OCI-LY7 (cell line): ENCODE measurements at regions not wholly inside any gene's neighbourhood (a gene's known extent, or its start where the extent isn't known, plus 50 kb on each side); places are given as distances from the start of the nearest gene placed in this dataset.

ENCODE experiments used
- BruUV-seq: library from RNA; stranded (reverse); fragments of 400-500 nt; replicated peaks from 2 replicates; lab custom pipeline; 2021; lab: Mats Ljungman, UMichigan
- CTCF ChIA-PET: fragments of 300-600 bp; sonication (Branson Sonifier 250); formaldehyde crosslinking; loops from one replicate; lab custom pipeline; 2022; ENCODE audit warnings: antibody characterized with exemption; ENCODE audit not compliant: unreplicated experiment; lab: Charles Lee
- POLR2A ChIA-PET: fragments of 300-600 bp; sonication (Branson Sonifier 250); formaldehyde crosslinking; loops from one replicate; lab custom pipeline; 2022; ENCODE audit warnings: antibody characterized with exemption; lab: Charles Lee
- DNase-seq: peaks from one replicate; pipeline ENCODE4 v3.0.0-alpha.2; 2015; ENCODE audit warnings: low spot score
- H2AFZ ChIP-seq: fragments of 200-600 bp; sonication (generic), shearing (Covaris generic); 2 replicates; pipeline ENCODE4 v1.6.1; 2014; ENCODE audit warnings: mild to moderate bottlenecking, antibody characterized with exemption, low read length, moderate library complexity
- H3K27ac ChIP-seq: fragments of 200-600 bp; sonication (generic); 2 replicates; pipeline ENCODE4 v1.5.1; 2014; ENCODE audit warnings: mixed run types, low read depth, mild to moderate bottlenecking, moderate library complexity, low read length, inconsistent platforms; ENCODE audit not compliant: poor library complexity, severe bottlenecking
- H3K36me3 ChIP-seq: fragments of 200-600 bp; sonication (generic); 2 replicates; pipeline ENCODE4 v1.6.1; 2014; ENCODE audit warnings: mild to moderate bottlenecking, antibody characterized with exemption, low read length, moderate library complexity, mixed read lengths; ENCODE audit not compliant: insufficient read depth
- H3K4me1 ChIP-seq: fragments of 200-600 bp; sonication (generic); 2 replicates; pipeline ENCODE4 v1.5.1; 2014; ENCODE audit warnings: mild to moderate bottlenecking, low read length; ENCODE audit not compliant: insufficient read depth, poor library complexity, severe bottlenecking
- H3K4me2 ChIP-seq: fragments of 200-600 bp; sonication (generic); 2 replicates; pipeline ENCODE4 v1.6.1; 2014; ENCODE audit warnings: mild to moderate bottlenecking, low read length
- H3K4me3 ChIP-seq: fragments of 200-600 bp; sonication (generic); 2 replicates; pipeline ENCODE4 v1.5.1; 2014; ENCODE audit warnings: mild to moderate bottlenecking, low read depth, low read length; ENCODE audit not compliant: poor library complexity, severe bottlenecking
- H3K79me2 ChIP-seq: fragments of 200-600 bp; sonication (generic); 2 replicates; pipeline ENCODE4 v1.6.1; 2016; ENCODE audit warnings: low read depth, mild to moderate bottlenecking, low read length, moderate library complexity, mixed read lengths; ENCODE audit not compliant: insufficient read depth
- H3K9me2 ChIP-seq: fragments of 200-600 bp; sonication (generic); 2 replicates; pipeline ENCODE4 v1.6.1; 2016; ENCODE audit warnings: mild to moderate bottlenecking, low read length, mixed read lengths; ENCODE audit not compliant: insufficient read depth
- H3K9me3 ChIP-seq: fragments of 200-600 bp; sonication (generic); 2 replicates; pipeline ENCODE4 v1.6.1; 2014; ENCODE audit warnings: mild to moderate bottlenecking, mixed run types, low read length, mixed read lengths
- H4K20me1 ChIP-seq: fragments of 200-600 bp; sonication (generic); 2 replicates; pipeline ENCODE4 v1.6.1; 2014; ENCODE audit warnings: mild to moderate bottlenecking, antibody characterized with exemption, low read length, moderate library complexity, mixed read lengths; ENCODE audit not compliant: insufficient read depth
- EZH2phosphoT487 ChIP-seq: fragments of 200-600 bp; sonication (generic); IDR thresholded peaks from 2 replicates; pipeline ENCODE4 v1.6.1; 2018; ENCODE audit warnings: low read depth, borderline replicate concordance, mild to moderate bottlenecking, mixed run types, antibody characterized with exemption, low read length, moderate library complexity, mixed read lengths
- intact Hi-C: fragments of 100-400 bp; cut with micrococcal nuclease; formaldehyde crosslinking; loops from one replicate; pipeline ENCODE4 v1.10.0; 2022; ENCODE audit not compliant: unreplicated experiment
- TF ChIP-seq, protein P1 (sequence below): fragments of 200-600 bp; sonication (generic); conservative IDR thresholded peaks from 2 replicates; pipeline ENCODE4 v1.5.1; 2014; ENCODE audit warnings: mild to moderate bottlenecking, antibody characterized with exemption, low read length, moderate library complexity, mixed read lengths

DNA sequence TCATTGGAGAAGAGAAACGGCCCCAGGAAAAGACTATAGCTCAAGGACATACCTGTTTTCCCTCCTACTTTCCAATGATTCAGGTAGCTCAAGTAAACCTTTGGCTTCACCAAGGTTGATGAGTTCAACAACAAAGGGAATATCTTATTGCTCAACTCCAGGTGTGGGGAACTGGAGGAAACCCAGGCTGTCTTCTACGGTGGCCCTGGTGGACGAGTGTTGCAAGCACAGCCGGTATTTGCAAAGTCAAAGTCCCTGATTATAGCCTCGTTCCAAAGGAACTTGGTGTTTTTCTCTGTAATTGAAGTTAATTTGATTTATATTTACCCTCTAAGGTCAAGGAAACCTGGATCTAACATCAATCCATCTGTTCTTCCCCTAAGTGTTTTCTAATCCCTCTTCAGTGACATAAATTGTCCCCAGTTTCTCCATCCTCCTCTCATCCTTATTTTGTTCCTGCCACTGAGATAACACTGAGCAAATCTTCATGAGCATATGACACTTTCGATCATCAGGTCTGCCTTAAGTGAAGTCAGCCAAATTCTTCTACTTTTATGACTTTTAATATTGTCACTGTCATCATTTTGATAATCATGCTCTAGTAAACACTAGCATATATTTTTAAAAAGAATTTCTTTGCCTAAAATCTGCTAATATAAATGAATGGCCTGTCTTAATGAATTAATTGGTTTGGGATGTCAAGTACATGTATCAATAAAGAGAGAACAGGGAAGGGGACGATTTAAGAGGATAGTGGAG lies 174.6 kb upstream of the TBX3 start:
- H3K9me3 ChIP-seq, result no peaks in the 10 kb centered on the region
- no peaks in the 10 kb centered on the region for H3K9me2 ChIP-seq
- intact Hi-C loops, result no loop called here
- H3K4me3 ChIP-seq, result no peak overlapping the region
- BruUV-seq, result no TSS peak
- ChIA-PET CTCF (no interaction called here), POLR2A (no interaction called here)
- H4K20me1 ChIP-seq, result no peaks in the 10 kb centered on the region
- H3K4me1 ChIP-seq, result no peaks in the 10 kb centered on the region
- no peak for TF ChIP-seq EZH2phosphoT487
- TF ChIP-seq, protein P1, sequence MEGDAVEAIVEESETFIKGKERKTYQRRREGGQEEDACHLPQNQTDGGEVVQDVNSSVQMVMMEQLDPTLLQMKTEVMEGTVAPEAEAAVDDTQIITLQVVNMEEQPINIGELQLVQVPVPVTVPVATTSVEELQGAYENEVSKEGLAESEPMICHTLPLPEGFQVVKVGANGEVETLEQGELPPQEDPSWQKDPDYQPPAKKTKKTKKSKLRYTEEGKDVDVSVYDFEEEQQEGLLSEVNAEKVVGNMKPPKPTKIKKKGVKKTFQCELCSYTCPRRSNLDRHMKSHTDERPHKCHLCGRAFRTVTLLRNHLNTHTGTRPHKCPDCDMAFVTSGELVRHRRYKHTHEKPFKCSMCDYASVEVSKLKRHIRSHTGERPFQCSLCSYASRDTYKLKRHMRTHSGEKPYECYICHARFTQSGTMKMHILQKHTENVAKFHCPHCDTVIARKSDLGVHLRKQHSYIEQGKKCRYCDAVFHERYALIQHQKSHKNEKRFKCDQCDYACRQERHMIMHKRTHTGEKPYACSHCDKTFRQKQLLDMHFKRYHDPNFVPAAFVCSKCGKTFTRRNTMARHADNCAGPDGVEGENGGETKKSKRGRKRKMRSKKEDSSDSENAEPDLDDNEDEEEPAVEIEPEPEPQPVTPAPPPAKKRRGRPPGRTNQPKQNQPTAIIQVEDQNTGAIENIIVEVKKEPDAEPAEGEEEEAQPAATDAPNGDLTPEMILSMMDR, result no peak
- no peak overlapping the region for H2AFZ ChIP-seq
- no peak for DNase-seq
- H3K27ac ChIP-seq, result no peak overlapping the region
- H3K36me3 ChIP-seq, result no peaks in the 10 kb centered on the region
- no peak overlapping the region for H3K4me2 ChIP-seq
- no peaks in the 10 kb centered on the region for H3K79me2 ChIP-seq

GRCh38 chr12:114855678-114856077 lies 171.7 kb upstream of the TBX3 start:
- Histone ChIP-seq H3K79me2 (no peaks in the 10 kb centered on the region), H3K9me3 (no peaks in the 10 kb centered on the region), H3K4me2 (no peak overlapping the region), H3K9me2 (no peaks in the 10 kb centered on the region), H4K20me1 (no peaks in the 10 kb centered on the region), H3K4me1 (no peaks in the 10 kb centered on the region), H2AFZ (no peak overlapping the region), H3K4me3 (no peak overlapping the region), H3K27ac (no peak overlapping the region), H3K36me3 (no peaks in the 10 kb centered on the region)
- no peak for TF ChIP-seq EZH2phosphoT487
- TF ChIP-seq, protein P1, result no peak
- ChIA-PET POLR2A (no interaction called here), CTCF (no interaction called here)
- no peak for DNase-seq
- intact Hi-C loops, result no loop called here
- no TSS peak for BruUV-seq

DNA sequence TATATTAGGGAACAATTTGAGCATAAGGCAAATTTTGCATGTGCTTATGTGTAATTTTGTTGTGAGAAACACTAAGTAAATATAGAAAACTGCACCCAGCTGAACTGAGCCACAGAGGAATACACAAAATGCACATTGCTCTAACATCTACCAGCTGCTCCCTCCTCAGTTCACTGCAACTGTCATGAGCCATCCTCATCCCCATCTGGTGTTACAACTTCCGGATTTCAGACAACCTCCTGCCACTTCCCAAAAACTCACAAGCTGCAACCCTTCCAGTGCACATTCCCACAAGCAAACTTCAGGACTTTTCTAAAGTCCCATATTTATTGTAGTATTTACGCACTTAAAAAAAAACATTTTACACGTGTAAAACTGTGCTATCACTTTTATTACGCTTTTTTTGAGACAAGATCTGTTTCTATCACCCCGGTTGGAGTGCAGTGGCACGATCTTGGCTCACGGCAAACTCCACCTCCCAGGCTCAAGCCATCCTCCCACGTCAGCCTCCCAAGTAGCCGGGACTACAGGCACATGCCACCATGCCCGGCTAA lies 169.1 kb upstream of the TBX3 start:
- Histone ChIP-seq H3K4me1 (no peaks in the 10 kb centered on the region), H3K27ac (no peak overlapping the region), H3K79me2 (no peaks in the 10 kb centered on the region), H3K4me2 (no peak overlapping the region), H3K9me3 (no peaks in the 10 kb centered on the region), H3K9me2 (no peaks in the 10 kb centered on the region), H3K36me3 (no peaks in the 10 kb centered on the region), H2AFZ (no peak overlapping the region), H3K4me3 (no peak overlapping the region), H4K20me1 (no peaks in the 10 kb centered on the region)
- no peak for DNase-seq
- ChIA-PET POLR2A (no interaction called here), CTCF (no interaction called here)
- BruUV-seq, result no TSS peak
- intact Hi-C loops, result no loop called here
- no peak for TF ChIP-seq EZH2phosphoT487
- TF ChIP-seq, protein P1, result no peak
